Activated naive CD8-positive, alpha-beta T cell treated with anti-CD3 and anti-CD28 coated beads for 36 hours (primary cell): ENCODE measurements at regions not wholly inside any gene's neighbourhood (a gene's known extent, or its start where the extent isn't known, plus 50 kb on each side); places are given as distances from the start of the nearest gene placed in this dataset.
A peak's percentile ranks its signal among the peaks of the same experiment; 100 is the strongest.
"Not testable (repeated sequence)": the region's sequence is repeated elsewhere in the genome, so short reads cannot be mapped to it uniquely, and the experiment has no call there.

Experiments
- DNase-seq: peaks from one replicate; pipeline ENCODE4 v3.0.0; 2021
- H3K27ac Mint-ChIP-seq: one replicate; pipeline ENCODE4 v1.8.0; 2022; ENCODE audit warnings: mild to moderate bottlenecking, moderate library complexity, mixed read lengths
- H3K27me3 Mint-ChIP-seq: one replicate; pipeline ENCODE4 v1.8.0; 2022; ENCODE audit warnings: mild to moderate bottlenecking, mixed read lengths
- H3K36me3 Mint-ChIP-seq: one replicate; pipeline ENCODE4 v1.8.0; 2021; ENCODE audit warnings: mild to moderate bottlenecking, mixed read lengths
- H3K4me1 Mint-ChIP-seq: one replicate; pipeline ENCODE4 v1.8.0; 2021; ENCODE audit warnings: mixed read lengths
- H3K4me3 Mint-ChIP-seq: one replicate; pipeline ENCODE4 v1.8.0; 2022; ENCODE audit warnings: mild to moderate bottlenecking, moderate library complexity, mixed read lengths
- H3K9me3 Mint-ChIP-seq: one replicate; pipeline ENCODE4 v1.8.0; 2022; ENCODE audit warnings: mixed read lengths

- H3K36me3 Mint-ChIP-seq: no peaks in the 10 kb centered on the region
- peaks cover 3% of the 10 kb centered on the region for H3K4me1 Mint-ChIP-seq
- no peaks in the 10 kb centered on the region for H3K27me3 Mint-ChIP-seq
- H3K9me3 Mint-ChIP-seq: no peaks in the 10 kb centered on the region
- DNase-seq: no peak
- H3K27ac Mint-ChIP-seq: peak overlapping the region; percentile 12
- no peak overlapping the region for H3K4me3 Mint-ChIP-seq
These were observed 78.4 kb upstream of the CTDP1 start for GRCh38 chr18:79601234-79601633.

- Mint-ChIP-seq H3K4me3 (no peak overlapping the region), H3K36me3 (no peaks in the 10 kb centered on the region), H3K27me3 (no peaks in the 10 kb centered on the region), H3K4me1 (peaks cover 3% of the 10 kb centered on the region), H3K9me3 (no peaks in the 10 kb centered on the region), H3K27ac (no peak overlapping the region)
- no peak for DNase-seq
These were observed 76.0 kb upstream of the CTDP1 start for GRCh38 chr18:79603321-79604204.

GRCh38 chr18:79604205-79604912 lies 75.2 kb upstream of the CTDP1 start:
- DNase-seq: no peak
- no peaks in the 10 kb centered on the region for H3K27me3 Mint-ChIP-seq
- no peak overlapping the region for H3K27ac Mint-ChIP-seq
- peaks cover 3% of the 10 kb centered on the region for H3K4me1 Mint-ChIP-seq
- H3K4me3 Mint-ChIP-seq: no peak overlapping the region
- no peaks in the 10 kb centered on the region for H3K36me3 Mint-ChIP-seq
- H3K9me3 Mint-ChIP-seq: no peaks in the 10 kb centered on the region

GRCh38 chr18:79604913-79605880 lies 74.4 kb upstream of the CTDP1 start:
- Mint-ChIP-seq H3K4me1 (peaks cover 3% of the 10 kb centered on the region), H3K27ac (no peak overlapping the region), H3K27me3 (no peaks in the 10 kb centered on the region), H3K4me3 (no peak overlapping the region), H3K9me3 (no peaks in the 10 kb centered on the region), H3K36me3 (no peaks in the 10 kb centered on the region)
- no peak for DNase-seq

GRCh38 chr18:79606071-79606470 lies 73.5 kb upstream of the CTDP1 start:
- H3K27ac Mint-ChIP-seq, H3K4me3 Mint-ChIP-seq, H3K9me3 Mint-ChIP-seq, H3K36me3 Mint-ChIP-seq, H3K4me1 Mint-ChIP-seq, H3K27me3 Mint-ChIP-seq, DNase-seq: not testable (repeated sequence)

GRCh38 chr18:79606621-79607331 lies 72.8 kb upstream of the CTDP1 start:
- Mint-ChIP-seq H3K4me3 (no peak overlapping the region), H3K27me3 (no peaks in the 10 kb centered on the region), H3K36me3 (no peaks in the 10 kb centered on the region), H3K27ac (no peak overlapping the region), H3K4me1 (no peaks in the 10 kb centered on the region), H3K9me3 (no peaks in the 10 kb centered on the region)
- DNase-seq: no peak

GRCh38 chr18:79607361-79607952 lies 72.1 kb upstream of the CTDP1 start:
- Mint-ChIP-seq H3K9me3 (no peaks in the 10 kb centered on the region), H3K4me1 (no peaks in the 10 kb centered on the region), H3K27ac (no peak overlapping the region), H3K36me3 (no peaks in the 10 kb centered on the region), H3K4me3 (no peak overlapping the region), H3K27me3 (no peaks in the 10 kb centered on the region)
- no peak for DNase-seq

GRCh38 chr18:79608069-79608468 lies 71.5 kb upstream of the CTDP1 start:
- Mint-ChIP-seq H3K27me3 (no peaks in the 10 kb centered on the region), H3K36me3 (no peaks in the 10 kb centered on the region)
- no peak for DNase-seq

GRCh38 chr18:79608535-79608934 lies 71.1 kb upstream of the CTDP1 start:
- H3K9me3 Mint-ChIP-seq: no peaks in the 10 kb centered on the region
- H3K36me3 Mint-ChIP-seq: no peaks in the 10 kb centered on the region
- no peaks in the 10 kb centered on the region for H3K4me1 Mint-ChIP-seq

More at GRCh38 chr18:79608069-79608468, 71.5 kb upstream of the CTDP1 start:
- Mint-ChIP-seq H3K9me3 (no peaks in the 10 kb centered on the region), H3K27ac (no peak overlapping the region), H3K4me1 (no peaks in the 10 kb centered on the region), H3K4me3 (no peak overlapping the region)

GRCh38 chr18:79608999-79609461 lies 70.6 kb upstream of the CTDP1 start:
- H3K9me3 Mint-ChIP-seq: no peaks in the 10 kb centered on the region
- no peak overlapping the region for H3K27ac Mint-ChIP-seq
- DNase-seq: no peak
- no peak overlapping the region for H3K4me3 Mint-ChIP-seq
- H3K27me3 Mint-ChIP-seq: no peaks in the 10 kb centered on the region
- no peaks in the 10 kb centered on the region for H3K4me1 Mint-ChIP-seq
- no peaks in the 10 kb centered on the region for H3K36me3 Mint-ChIP-seq

More at GRCh38 chr18:79608535-79608934, 71.1 kb upstream of the CTDP1 start:
- DNase-seq: no peak
- no peaks in the 10 kb centered on the region for H3K27me3 Mint-ChIP-seq
- H3K27ac Mint-ChIP-seq: no peak overlapping the region
- no peak overlapping the region for H3K4me3 Mint-ChIP-seq

- H3K36me3 Mint-ChIP-seq: no peaks in the 10 kb centered on the region
- no peak overlapping the region for H3K27ac Mint-ChIP-seq
- H3K9me3 Mint-ChIP-seq: no peaks in the 10 kb centered on the region
- H3K4me1 Mint-ChIP-seq: no peaks in the 10 kb centered on the region
- no peaks in the 10 kb centered on the region for H3K27me3 Mint-ChIP-seq
- no peak overlapping the region for H3K4me3 Mint-ChIP-seq
- no peak for DNase-seq
These were observed 69.7 kb upstream of the CTDP1 start for GRCh38 chr18:79609841-79610281.

GRCh38 chr18:79610461-79611039 lies 69.1 kb upstream of the CTDP1 start:
- H3K27me3 Mint-ChIP-seq: no peaks in the 10 kb centered on the region
- no peaks in the 10 kb centered on the region for H3K9me3 Mint-ChIP-seq
- H3K4me1 Mint-ChIP-seq: no peaks in the 10 kb centered on the region
- no peaks in the 10 kb centered on the region for H3K36me3 Mint-ChIP-seq
- no peak overlapping the region for H3K4me3 Mint-ChIP-seq
- no peak for DNase-seq
- H3K27ac Mint-ChIP-seq: no peak overlapping the region

- no peaks in the 10 kb centered on the region for H3K4me1 Mint-ChIP-seq
- H3K27me3 Mint-ChIP-seq: no peaks in the 10 kb centered on the region
- H3K4me3 Mint-ChIP-seq: no peak overlapping the region
- no peak overlapping the region for H3K27ac Mint-ChIP-seq
- no peaks in the 10 kb centered on the region for H3K9me3 Mint-ChIP-seq
- DNase-seq: no peak
- no peaks in the 10 kb centered on the region for H3K36me3 Mint-ChIP-seq
These were observed 68.4 kb upstream of the CTDP1 start for GRCh38 chr18:79611040-79611681.
